Inflammatory macrophage treated with lipopolysaccharide for 4 hours (primary cell): ENCODE measurements at regions not wholly inside any gene's neighbourhood (a gene's known extent, or its start where the extent isn't known, plus 50 kb on each side); places are given as distances from the start of the nearest gene placed in this dataset.
"Not testable (repeated sequence)": the region's sequence is repeated elsewhere in the genome, so short reads cannot be mapped to it uniquely, and the experiment has no call there.

ENCODE experiments used
- DNase-seq: peaks from one replicate; pipeline ENCODE4 v3.0.0-alpha.2; 2020

DNA sequence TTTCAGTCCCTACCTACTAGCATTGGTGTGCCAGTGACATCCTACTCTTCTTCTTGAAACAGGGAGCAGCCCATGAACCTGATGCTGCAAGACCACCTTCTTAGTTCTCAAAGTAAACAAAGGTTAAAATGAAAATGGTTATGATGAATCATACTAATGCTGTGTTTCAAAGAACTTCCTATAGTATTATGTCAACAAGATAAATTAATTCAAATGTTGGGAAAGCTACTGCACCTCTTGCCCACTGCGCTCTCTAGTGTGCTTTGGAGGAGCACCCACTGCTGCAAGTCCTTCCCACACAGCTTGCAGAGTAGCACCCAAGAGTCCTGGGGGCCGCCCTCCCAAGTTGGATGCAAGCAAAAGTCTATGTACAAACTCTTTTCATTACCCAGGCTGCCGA, 81.1 kb downstream of the CD200R1L start:
- DNase-seq = no peak

DNA sequence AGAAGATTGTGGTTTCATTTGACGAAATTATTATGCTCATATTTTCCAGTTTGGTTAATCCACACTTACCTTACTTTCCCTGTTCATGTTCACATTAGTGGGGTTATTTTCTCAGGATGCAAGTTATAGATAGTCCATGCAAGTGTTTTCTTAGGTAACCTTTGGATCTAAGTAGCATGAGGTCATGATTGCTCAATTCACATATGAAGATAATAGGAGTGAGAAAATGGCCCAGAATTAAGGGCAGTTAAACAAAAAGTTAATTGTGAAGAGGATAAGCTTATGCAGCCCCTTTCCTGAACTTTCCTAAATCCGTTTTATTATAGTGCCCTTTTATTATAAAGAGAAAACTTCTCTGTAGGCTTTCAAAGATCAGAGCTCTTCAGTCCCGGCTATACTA, 83.4 kb downstream of the CD200R1L start:
- DNase-seq = peak; percentile 27

DNA sequence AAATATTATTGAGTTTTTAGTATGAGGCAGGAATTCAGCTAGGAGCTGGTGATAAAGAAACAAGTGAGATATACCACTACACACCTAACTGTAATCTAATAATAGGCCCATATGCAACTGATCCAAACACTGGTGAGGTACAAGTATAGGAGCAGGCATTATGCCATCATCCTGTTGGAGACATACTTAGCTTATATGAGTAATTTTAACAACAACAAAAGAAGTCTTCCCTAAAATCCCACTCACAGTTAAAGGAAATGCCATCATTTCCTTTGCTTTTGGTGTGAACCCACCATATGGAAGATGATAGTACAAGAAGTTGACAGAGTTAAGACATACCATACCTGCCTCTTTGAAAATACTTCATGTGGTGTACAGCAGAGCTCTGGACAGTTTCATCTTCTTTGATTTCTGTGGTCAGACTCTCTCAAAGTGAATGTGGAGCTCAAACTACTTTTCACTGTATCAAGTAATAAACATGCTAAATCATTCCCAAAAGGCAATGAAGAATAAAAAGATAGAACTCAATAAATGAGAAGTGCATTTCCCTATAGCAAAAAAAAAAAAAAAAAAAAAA, 85.5 kb downstream of the CD200R1L start:
- DNase-seq = peak; percentile 59

DNA sequence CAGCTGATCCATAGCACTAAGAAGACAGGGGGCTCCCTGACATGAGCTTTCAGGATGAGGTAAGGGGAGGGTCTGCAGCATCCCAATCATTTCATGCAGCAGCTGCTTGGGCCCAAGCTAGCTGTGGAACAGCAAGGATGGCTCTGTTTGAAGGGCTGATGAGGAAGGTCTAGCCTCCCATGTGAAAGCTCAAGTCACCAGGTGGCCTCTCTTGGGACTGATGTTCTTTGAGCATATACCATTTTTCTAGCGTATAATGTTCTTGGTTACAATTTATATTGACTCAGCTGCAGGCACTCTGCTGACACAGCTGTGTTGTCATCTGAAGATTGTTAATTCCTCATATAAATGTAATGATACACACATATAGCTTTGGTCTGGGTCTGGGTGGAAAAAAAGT, 87.0 kb downstream of the CD200R1L start:
- DNase-seq = no peak

DNA sequence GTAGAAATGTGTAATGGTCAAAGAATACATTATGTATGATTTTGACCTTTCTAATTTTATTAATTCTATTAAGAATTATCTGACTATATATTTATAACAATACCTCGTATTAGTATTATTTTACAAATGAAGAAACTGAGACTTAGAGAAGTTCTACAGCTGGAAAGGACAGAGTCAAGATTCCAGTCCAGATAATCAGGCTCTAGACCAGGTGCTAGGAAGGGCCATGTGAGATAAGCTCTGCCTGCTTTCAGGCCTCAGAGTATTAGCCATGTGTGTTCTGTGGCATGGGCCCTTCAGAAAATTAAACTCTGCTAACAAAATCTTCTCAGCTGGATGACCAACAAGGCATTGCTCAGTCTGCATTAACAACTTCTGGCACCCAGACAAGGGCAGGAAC, 87.5 kb downstream of the CD200R1L start:
- DNase-seq = no peak

DNA sequence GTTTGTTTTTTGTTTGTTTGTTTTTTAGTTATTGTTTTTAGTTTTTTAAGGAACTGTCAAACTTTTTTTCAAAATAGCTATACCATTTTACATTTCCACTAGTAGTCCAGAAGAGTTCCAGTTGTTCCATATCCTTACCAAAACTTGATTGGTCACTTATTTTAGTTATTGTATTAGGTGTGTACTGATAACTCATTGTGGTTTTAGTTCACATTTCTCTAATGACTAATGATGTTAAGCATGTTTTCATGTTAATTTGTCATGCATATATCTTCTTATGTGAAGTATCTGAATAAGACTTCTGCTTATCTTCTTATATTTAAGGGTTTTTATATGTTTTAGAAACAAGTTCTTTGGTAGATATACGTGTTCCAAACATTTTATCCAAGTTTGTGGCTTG, 89.5 kb downstream of the CD200R1L start:
- no peak for DNase-seq

DNA sequence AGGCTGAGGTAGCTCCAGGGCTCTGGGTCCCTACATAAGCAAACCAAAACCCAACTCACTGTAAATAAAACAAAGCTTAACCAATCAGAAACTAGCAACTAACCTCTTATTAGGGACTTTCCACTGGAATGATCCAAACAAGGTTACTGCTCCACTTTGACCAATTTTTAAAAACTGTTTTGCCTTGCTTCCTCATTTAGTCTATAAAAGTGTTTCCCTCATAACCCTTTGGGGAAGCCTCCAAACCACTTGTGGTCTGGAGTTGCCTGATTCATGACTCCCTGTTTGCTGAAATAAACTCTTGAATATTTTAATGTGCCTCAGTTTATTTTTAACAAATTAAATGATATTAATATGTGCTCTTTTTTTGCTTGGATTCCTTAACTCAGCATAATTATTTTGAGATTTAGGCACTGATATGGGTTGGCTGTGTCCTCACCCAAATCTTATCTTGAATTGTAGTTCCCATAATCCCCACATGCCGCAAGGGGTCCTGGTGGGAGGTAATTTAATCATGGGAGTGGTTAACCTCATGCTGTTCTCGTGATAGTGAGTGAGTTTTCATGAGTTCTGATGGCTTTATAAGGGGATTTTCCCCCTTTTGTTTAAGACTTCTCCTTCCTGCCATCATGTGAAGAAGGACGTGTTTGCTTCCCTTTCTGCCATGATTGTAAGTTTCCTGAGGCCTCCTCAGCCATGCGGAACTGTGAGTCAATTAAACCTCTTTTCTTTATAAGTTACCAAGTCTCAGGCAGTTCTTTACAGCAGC, 90.6 kb downstream of the CD200R1L start:
- DNase-seq = peak; percentile 81

DNA sequence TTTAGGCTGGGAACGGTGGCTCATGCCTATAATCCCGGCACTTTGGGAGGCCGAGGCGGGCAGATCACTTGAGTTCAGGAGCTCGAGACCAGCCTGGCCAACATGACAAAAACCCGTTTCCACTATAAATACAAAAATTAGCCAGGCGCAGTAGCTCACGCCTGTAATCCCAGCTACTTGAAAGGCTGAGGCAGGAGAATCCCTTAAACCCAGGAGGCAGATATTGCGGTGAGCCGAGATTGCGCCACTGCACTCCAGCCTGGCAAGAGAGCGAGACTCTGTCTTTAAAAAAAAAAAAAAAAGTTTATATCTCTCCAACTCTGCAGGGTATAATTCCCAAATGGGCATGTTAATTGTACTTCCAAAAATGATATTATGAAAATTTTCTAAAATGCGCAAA, 91.6 kb downstream of the CD200R1L start:
- DNase-seq = not testable (repeated sequence)

DNA sequence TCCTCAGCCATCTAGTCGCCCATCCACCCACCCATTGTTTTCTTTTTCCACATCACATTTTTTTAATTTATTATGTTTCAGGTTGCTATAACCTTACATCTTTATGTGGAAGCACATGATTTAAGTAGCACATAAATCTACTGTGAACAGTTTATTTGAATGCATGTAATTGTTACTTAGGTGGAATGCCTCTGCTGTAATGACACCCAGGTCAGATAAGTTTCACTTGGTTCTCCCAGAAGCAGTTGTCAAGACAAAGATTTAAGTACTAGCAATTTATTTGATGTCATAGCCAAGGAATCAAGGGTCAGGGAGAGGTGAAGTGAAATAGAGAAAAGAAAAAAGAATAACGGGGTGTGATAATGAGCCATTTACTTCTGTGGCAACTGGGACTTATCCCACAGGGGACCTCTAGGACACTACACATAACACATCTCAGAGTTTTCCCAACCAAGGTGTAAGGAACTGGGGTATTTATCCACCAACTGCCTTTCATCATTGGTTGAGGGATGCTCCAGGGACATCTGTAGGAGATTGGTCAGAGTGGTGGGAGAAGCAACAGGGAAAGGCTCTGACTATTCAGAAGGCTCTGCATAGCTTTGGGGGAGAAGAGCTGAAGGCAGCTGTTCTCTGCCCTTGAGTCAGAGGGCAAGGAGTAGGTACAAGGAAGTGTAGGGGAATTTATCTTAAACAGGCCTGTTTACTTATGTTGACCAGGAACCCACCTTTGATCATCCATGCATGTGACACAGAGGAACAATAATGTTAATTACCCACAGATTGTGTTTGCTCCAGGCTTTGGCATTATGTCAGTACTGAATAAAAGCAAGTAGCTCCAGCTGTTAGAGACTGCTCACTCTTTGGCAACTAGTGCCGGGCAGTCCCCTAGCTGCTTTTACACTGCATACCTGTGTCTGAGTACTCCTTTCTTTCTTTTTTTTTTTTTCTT, 94.8 kb downstream of the CD200R1L start:
- DNase-seq = no peak

DNA sequence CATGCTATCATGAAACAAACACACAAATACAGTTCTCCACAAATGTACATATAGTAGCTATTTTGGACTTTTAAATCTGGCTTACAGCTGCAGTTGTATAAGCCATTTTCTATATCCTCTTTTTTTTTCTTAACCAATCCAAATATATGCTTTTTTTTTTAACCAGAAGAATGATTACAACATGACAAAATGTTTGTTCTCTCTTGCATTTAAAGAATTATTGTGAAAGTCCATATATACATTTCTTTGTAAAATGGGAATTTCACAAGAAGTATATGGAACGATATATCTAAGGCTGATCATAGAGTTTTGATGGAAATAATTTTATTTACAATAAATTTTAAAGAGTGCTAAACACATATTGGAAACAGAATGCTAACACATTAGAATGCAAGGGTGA, 95.6 kb downstream of the CD200R1L start:
- DNase-seq = peak; percentile 80

DNA sequence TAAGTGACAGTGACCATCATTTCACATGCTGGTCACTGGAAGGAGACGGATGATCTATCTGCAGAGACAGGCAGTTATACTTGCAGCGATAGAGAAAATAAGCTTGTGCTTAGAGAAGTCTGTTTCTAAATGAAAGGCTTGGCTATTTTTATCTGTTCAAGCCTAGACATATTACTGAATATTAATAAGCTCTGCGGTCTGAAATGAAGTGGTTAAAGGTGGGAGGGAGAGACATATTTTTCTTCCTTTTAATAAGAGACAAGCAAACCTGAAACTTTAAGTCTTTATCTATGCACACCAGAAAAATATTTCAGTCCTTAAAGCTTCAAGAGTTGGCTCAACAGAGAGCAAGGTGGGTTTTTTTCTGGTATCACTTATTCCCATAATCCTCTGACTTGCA, 99.0 kb downstream of the CD200R1L start:
- DNase-seq = no peak

DNA sequence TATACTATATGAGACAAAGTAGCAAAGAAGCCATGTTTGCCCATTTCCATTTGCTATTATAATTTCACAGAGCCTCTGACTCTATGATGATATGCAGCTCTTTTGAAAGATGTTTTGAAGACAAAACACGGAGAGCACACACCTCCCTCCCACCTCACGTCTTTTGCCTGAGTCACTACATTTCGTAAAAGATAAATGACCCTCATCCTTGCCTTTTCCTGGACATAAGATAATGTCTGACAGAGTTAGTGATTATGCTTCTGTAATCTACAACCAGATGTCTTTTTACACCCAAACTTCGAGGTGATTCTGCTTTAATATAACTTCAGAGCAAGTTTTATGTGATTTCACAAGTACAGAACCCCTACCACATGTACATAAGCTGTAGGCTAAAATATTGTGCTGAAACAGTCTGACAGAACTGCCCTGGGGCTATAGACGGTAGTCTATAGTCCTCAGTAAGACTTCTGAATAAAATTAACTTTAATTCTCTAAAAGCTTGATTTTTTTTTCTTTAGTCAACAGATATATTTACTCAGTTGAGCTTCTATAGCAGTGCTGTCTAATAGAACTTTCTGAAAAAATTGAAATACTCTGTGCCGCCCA, 99.9 kb downstream of the CD200R1L start:
- DNase-seq = no peak

DNA sequence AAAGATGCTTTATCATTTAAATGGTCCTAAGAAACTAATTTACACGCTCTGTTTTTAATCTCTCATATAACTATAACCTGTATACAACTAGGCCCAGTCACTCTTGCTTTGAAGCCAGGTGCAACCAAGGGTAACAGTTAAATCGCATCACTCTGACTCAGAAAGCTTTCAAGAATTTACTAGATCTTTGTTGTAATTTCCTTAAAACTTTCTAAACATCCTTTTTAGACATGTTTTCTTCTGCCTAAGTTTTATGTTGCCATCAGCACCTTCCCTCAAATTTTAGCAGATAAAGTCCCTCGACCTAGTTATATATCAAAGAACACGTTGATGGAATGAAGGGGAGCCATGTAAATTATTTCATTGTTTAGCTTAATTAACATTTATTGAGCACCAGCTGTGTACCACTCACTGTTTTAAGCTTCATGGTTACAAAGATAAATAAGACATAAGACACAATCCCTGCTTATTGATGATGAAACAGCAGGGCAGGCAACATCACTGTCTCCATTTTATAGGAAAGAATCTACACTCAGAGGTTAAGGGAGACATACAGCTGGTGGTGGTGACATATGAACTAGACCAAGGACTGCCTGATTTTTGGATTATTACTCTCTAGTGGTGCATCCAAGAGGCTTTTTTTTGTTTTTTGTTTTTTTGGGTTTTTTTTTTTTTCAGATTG, 101.0 kb downstream of the CD200R1L start:
- no peak for DNase-seq

DNA sequence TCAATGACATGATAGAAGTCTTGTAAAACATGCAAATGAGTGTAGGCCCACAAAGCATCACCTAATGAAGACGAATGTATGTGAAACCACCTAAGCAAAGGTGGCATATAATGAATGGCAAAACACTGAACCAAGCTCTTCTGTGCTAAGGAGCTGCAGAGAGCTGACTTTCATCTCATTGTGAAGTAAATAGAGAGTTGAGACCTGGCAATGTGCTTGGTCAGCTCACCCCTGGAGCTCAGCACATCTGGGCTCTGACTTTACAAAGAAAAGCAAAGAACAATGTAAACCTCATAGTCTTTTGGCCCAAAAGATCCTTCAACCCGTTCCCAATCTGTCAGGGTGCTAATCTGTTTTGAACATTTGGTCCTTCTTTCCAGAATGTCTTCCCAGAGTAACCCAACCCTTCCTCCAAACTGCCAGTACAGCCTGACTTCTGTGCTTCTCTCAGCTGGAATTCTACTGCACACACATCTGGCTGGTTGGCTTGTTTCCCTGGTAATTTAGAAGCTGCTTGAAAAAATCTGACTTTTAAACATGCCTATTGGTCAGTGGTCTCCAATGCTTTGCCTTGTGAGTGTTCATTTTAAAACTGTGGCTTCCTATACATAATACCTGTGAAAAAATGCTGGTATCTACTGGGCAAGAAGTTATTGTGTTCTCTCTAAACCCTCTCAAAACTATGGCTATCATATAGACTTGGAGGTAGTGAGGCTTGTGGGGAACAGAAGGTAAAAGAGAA, 101.7 kb downstream of the CD200R1L start:
- DNase-seq = no peak

DNA sequence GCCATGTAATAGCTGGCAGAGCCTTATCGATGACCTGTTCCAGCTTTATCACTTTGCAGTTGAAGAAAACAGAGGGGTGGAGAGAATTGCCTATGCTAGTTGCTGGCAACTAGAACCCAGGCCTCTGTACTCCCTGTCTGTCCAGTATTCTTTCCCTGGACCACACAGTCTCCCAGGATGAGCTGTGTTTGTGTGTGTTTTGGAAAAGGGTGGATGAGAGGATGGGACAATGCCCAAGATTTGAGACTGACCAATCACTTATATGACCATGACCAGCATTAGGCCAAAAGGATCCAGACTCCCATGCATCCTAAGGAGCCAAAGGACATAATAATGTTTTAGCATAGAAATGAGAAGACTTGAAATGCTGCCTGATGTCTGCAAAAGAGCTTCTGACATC, 102.6 kb downstream of the CD200R1L start:
- no peak for DNase-seq

DNA sequence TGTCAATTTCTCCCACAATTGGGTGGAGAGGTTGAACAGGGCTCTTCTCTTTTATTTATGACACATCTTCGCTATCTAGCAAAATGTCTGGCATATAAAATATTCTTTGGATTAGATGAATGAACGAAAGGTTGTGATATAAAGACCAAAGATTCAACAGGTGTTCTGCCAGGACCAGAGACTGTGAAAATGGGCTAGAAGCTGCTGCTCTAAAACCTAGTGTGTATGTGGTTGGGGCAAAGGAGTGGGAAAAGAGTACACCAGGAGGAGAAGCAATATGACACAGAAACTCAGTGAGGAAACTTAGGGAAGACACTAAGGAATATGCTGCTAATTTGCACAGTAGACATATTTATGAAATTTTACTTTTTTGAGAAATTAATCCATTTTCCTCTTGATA, 102.0 kb upstream of the CCDC80 start:
- DNase-seq = no peak

DNA sequence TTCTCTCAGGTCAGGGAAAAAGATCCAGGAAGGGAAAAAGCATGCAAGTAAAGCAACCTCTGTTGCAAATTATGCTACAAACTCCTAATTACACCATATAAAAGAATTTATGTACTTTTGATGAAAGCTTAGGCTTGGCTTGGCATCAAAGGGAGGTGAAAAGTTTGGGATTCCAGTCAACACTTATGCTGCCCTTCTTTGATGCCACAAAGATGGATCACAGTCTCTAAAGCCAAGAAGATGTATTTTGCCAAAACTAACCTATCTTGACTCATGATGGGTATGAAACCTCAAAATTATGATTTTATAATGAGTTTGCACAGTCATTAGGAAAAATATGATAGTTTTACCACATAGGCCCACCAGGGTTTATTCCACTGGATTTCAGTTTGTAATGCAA, 101.0 kb upstream of the CCDC80 start:
- no peak for DNase-seq

DNA sequence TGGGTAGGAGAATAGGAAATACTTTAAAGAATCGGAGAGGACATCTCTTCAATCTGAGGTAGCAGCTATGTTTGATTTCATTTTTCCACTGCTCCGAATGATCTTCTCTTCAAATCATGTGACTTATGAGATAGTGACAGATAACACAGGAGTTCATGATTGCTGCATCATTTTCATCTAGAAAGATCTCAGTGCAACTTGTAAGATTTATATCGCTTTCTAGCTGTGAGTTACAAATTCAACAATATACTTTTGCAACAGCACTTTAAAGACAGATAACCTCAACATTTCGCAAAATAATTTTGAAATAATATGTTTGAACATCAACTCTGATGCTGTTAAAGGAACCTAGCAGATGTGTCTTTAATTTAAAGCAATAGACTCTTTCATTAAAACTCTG, 99.9 kb upstream of the CCDC80 start:
- DNase-seq = peak; percentile 58

DNA sequence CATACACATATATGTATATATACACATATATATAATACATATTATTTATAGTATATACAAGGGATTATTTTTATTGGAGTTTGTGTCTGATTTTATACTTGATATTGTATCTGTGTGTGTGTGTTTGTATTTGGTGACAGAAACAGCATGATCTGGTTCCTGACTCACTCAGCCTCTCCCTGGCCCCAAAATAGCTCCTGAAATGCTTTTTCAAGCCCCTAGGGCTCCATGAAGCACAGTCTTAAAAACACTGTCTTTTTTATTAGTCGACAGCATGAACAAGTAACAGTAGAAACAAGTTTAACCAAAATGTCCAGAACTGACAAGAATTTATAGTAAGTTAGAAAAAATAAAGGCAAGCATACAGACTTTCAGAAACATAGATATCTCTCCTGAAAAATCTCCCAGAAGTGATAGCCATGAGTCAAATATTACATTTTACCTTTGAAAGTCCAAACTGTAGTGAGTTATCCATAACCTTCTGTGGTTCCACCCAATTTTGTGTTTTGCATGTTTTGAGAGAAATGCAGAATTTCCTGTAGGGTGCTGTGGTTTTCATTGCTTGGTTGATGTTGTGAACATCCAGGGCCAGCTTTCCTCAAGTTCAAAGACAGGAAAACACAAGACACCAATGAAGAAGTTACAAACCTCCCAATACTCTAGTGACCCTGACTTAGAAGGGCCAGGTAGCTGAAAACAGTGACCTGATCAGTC, 98.5 kb upstream of the CCDC80 start:
- no peak for DNase-seq

DNA sequence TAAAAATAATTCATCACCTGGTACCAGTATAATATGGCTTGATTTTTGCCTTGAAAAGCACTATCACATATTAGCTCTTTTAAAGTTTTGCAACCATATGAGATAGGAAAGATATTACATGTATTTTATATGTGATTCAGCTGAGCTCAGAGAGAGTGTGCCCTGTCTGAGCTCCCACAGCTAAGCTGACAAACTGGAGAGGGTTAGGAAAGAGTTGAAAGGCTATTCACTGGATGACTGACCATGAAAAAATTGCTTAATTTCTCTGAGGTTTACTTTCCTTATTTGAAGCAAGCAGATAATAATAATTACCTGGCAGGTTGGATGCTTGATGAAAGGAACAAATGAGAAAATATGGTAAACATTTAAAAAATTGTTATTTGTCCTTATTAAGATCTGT, 97.4 kb upstream of the CCDC80 start:
- DNase-seq = peak; percentile 58
